ENCODE measurements at regions not wholly inside any gene's neighbourhood (a gene's known extent, or its start where the extent isn't known, plus 50 kb on each side); places are given as distances from the start of the nearest gene placed in this dataset.
"Not testable (repeated sequence)": the region's sequence is repeated elsewhere in the genome, so short reads cannot be mapped to it uniquely, and the experiment has no call there.

DNA sequence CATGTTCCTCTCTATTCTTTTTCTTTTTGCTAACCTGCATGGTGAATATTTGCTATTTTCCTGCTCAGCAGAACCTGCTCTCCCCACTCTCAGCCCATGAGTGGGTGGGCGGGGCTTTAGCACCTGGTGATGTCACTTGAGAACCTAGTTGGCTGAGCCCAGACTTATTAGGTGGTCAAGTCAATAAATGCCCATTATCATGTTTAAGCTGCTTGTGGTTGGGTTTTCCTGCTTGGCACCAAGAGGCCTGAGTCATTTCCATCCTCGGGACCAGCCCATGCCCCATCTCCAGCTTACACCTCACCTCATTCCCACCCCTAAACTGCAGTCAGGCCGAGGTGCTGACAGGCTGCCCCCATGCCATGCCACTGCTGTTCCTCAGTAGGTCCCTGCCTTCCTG lies 226.6 kb downstream of the ANKRD30B start:
- no peak overlapping the region for H3K4me2 ChIP-seq (ENCODE audit: low read depth, low read length, poor library complexity, severe bottlenecking)
- no peaks in the 10 kb centered on the region for H3K9me2 ChIP-seq (replicated peaks; ENCODE audit: insufficient read depth, low read length)
- no peaks in the 10 kb centered on the region for H3K4me1 ChIP-seq (ENCODE audit: low read length)
- H2AFZ ChIP-seq (ENCODE audit: low read length): no peak overlapping the region
- no peak overlapping the region for H3K27ac ChIP-seq (ENCODE audit: low read length)
- H3K9ac ChIP-seq (ENCODE audit: low read length): no peak overlapping the region
- H3K36me3 ChIP-seq (ENCODE audit: insufficient read depth, low read length): no peaks in the 10 kb centered on the region
- H3K9me3 ChIP-seq (ENCODE audit: low read length): no peaks in the 10 kb centered on the region
- no peaks in the 10 kb centered on the region for H4K20me1 ChIP-seq (ENCODE audit: insufficient read depth, low read depth, low read length)
- H3K4me3 ChIP-seq (ENCODE audit: low read length): no peak overlapping the region
- no peaks in the 10 kb centered on the region for H3K79me2 ChIP-seq (ENCODE audit: low read length)
- DNase-seq: no peak
- no peaks in the 10 kb centered on the region for H3K27me3 ChIP-seq (ENCODE audit: low read length)

DNA sequence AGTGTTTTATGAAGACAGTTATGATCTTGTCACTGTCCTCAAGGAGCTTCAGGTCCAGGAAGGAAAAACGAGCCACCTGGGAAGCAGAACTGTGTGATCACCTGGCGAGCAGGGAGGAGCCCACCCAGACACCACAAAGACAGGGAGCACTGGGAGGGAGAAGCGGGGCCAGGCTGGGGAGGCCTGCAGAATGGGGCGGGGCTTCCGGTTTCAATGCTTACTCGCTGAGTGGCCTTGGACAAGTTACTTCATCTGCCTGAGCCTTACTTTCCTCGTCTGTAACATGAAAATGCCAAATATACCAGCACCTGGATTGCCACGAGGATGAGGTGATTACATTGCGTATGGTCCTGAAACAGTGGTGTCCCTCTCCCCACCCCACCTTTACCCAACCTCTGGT lies 227.5 kb downstream of the ANKRD30B start:
- H4K20me1 ChIP-seq (ENCODE audit: insufficient read depth, low read depth, low read length): no peaks in the 10 kb centered on the region
- no peak overlapping the region for H3K27ac ChIP-seq (ENCODE audit: low read length)
- no peaks in the 10 kb centered on the region for H3K4me1 ChIP-seq (ENCODE audit: low read length)
- no peak overlapping the region for H2AFZ ChIP-seq (ENCODE audit: low read length)
- H3K36me3 ChIP-seq (ENCODE audit: insufficient read depth, low read length): no peaks in the 10 kb centered on the region
- H3K9ac ChIP-seq (ENCODE audit: low read length): no peak overlapping the region
- no peak overlapping the region for H3K4me2 ChIP-seq (ENCODE audit: low read depth, low read length, poor library complexity, severe bottlenecking)
- no peaks in the 10 kb centered on the region for H3K9me3 ChIP-seq (ENCODE audit: low read length)
- H3K27me3 ChIP-seq (ENCODE audit: low read length): no peaks in the 10 kb centered on the region
- no peak overlapping the region for H3K4me3 ChIP-seq (ENCODE audit: low read length)
- DNase-seq: no peak
- H3K79me2 ChIP-seq (ENCODE audit: low read length): no peaks in the 10 kb centered on the region
- no peaks in the 10 kb centered on the region for H3K9me2 ChIP-seq (replicated peaks; ENCODE audit: insufficient read depth, low read length)

DNA sequence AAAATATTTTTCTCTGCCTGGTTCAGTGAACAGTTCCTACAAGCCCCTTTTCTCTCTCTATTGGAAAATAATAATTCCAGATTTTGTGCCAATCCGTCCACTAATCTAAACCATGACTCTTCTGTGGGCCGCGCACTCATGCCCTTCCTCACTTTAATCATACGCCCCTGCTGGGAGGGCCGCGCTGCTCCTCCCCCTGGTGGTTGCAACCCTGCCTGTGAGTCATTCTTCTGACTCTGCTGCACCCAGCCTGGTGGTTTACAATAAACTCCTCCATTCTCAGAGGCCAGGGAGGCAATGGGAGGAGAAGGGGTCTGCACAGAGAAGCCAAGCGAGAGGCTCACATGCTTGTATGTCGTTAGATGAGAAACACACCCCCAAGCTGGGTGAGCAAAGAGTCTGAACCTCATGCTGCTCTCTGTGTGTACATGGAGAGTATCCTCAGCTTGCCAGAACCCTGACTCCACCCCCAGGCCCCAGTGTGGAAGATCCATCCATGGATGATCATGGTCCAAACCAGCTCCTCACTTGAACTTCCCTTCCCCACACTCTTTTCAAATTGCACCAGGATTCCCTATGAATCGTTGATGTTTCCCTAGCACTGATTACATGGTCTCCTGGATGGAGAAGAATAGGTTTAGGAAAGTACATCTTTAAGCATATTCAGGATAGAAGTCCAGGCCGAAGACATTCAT lies 228.9 kb downstream of the ANKRD30B start:
- Histone ChIP-seq H3K36me3 (ENCODE audit: insufficient read depth, low read length) (no peaks in the 10 kb centered on the region), H3K9me3 (ENCODE audit: low read length) (no peaks in the 10 kb centered on the region), H3K4me3 (ENCODE audit: low read length) (no peak overlapping the region), H3K9ac (ENCODE audit: low read length) (no peak overlapping the region), H2AFZ (ENCODE audit: low read length) (no peak overlapping the region), H3K4me1 (ENCODE audit: low read length) (no peaks in the 10 kb centered on the region), H3K9me2 (replicated peaks; ENCODE audit: insufficient read depth, low read length) (no peaks in the 10 kb centered on the region), H3K27me3 (ENCODE audit: low read length) (no peaks in the 10 kb centered on the region), H3K27ac (ENCODE audit: low read length) (no peak overlapping the region), H3K4me2 (ENCODE audit: low read depth, low read length, poor library complexity, severe bottlenecking) (no peak overlapping the region), H4K20me1 (ENCODE audit: insufficient read depth, low read depth, low read length) (no peaks in the 10 kb centered on the region), H3K79me2 (ENCODE audit: low read length) (no peaks in the 10 kb centered on the region)
- no peak for DNase-seq

- Histone ChIP-seq H2AFZ (ENCODE audit: low read length) (no peak overlapping the region), H3K27ac (ENCODE audit: low read length) (no peak overlapping the region), H3K27me3 (ENCODE audit: low read length) (no peaks in the 10 kb centered on the region), H4K20me1 (ENCODE audit: insufficient read depth, low read depth, low read length) (no peaks in the 10 kb centered on the region), H3K9me2 (replicated peaks; ENCODE audit: insufficient read depth, low read length) (no peaks in the 10 kb centered on the region), H3K4me1 (ENCODE audit: low read length) (no peaks in the 10 kb centered on the region), H3K79me2 (ENCODE audit: low read length) (no peaks in the 10 kb centered on the region), H3K4me3 (ENCODE audit: low read length) (no peak overlapping the region), H3K4me2 (ENCODE audit: low read depth, low read length, poor library complexity, severe bottlenecking) (no peak overlapping the region), H3K36me3 (ENCODE audit: insufficient read depth, low read length) (no peaks in the 10 kb centered on the region), H3K9me3 (ENCODE audit: low read length) (no peaks in the 10 kb centered on the region), H3K9ac (ENCODE audit: low read length) (no peak overlapping the region)
- no peak for DNase-seq
Measured at GRCh38 chr18:14978191-14978590, 230.2 kb downstream of the ANKRD30B start.

GRCh38 chr18:14978962-14979535 lies 231.1 kb downstream of the ANKRD30B start:
- Histone ChIP-seq H3K79me2 (ENCODE audit: low read length) (no peaks in the 10 kb centered on the region), H3K27me3 (ENCODE audit: low read length) (no peaks in the 10 kb centered on the region), H3K9ac (ENCODE audit: low read length) (no peak overlapping the region), H3K9me2 (replicated peaks; ENCODE audit: insufficient read depth, low read length) (no peaks in the 10 kb centered on the region), H3K4me2 (ENCODE audit: low read depth, low read length, poor library complexity, severe bottlenecking) (no peak overlapping the region), H3K27ac (ENCODE audit: low read length) (no peak overlapping the region), H3K4me1 (ENCODE audit: low read length) (no peaks in the 10 kb centered on the region), H2AFZ (ENCODE audit: low read length) (no peak overlapping the region), H3K36me3 (ENCODE audit: insufficient read depth, low read length) (no peaks in the 10 kb centered on the region), H3K9me3 (ENCODE audit: low read length) (no peaks in the 10 kb centered on the region), H3K4me3 (ENCODE audit: low read length) (no peak overlapping the region), H4K20me1 (ENCODE audit: insufficient read depth, low read depth, low read length) (no peaks in the 10 kb centered on the region)
- DNase-seq: peak; percentile 76

DNA sequence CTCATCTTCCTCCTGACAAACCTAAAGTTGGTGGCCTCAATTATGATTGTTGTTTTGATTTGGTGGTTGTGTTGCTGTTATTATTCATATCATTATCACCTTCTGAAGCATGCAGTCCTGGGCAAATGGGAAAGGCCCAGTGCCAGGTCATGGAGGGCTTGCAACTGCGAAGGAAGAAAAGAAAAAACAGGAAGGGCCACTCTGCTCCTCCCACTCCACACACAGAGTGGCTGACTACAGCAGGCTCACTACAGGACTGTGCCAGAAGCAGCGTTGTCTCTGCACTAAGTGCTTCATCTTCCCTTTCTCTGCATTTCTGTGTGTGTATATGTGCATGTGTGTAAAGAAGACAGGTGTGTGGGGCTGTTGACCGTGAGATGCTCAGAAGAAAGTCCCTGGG lies 231.9 kb downstream of the ANKRD30B start:
- Histone ChIP-seq H3K27ac (ENCODE audit: low read length) (no peak overlapping the region), H3K9me2 (replicated peaks; ENCODE audit: insufficient read depth, low read length) (no peaks in the 10 kb centered on the region), H3K79me2 (ENCODE audit: low read length) (no peaks in the 10 kb centered on the region), H4K20me1 (ENCODE audit: insufficient read depth, low read depth, low read length) (no peaks in the 10 kb centered on the region), H3K36me3 (ENCODE audit: insufficient read depth, low read length) (no peaks in the 10 kb centered on the region), H3K4me1 (ENCODE audit: low read length) (no peaks in the 10 kb centered on the region), H3K4me3 (ENCODE audit: low read length) (no peak overlapping the region), H2AFZ (ENCODE audit: low read length) (no peak overlapping the region), H3K4me2 (ENCODE audit: low read depth, low read length, poor library complexity, severe bottlenecking) (no peak overlapping the region), H3K9ac (ENCODE audit: low read length) (no peak overlapping the region), H3K9me3 (ENCODE audit: low read length) (no peaks in the 10 kb centered on the region), H3K27me3 (ENCODE audit: low read length) (no peaks in the 10 kb centered on the region)
- no peak for DNase-seq

DNA sequence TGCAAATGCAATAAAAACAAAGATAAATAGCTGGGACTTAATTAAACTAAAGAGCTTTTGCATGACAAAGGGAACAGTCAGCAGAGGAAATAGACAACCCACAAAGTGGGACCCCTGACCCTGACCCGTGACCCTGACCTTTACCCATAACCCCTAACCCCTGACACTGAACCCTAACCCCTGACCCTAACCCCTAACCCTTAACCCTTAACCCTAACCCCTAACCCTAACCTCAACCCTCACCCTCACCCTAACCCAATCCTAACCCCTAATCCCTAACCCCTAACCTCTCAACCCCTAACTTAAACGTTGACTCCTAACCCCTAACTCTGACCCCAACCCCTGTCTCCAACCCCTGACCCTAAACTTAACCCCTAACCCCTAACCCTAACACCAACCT lies 236.6 kb downstream of the ANKRD30B start:
- DNase-seq: not testable (repeated sequence)

DNA sequence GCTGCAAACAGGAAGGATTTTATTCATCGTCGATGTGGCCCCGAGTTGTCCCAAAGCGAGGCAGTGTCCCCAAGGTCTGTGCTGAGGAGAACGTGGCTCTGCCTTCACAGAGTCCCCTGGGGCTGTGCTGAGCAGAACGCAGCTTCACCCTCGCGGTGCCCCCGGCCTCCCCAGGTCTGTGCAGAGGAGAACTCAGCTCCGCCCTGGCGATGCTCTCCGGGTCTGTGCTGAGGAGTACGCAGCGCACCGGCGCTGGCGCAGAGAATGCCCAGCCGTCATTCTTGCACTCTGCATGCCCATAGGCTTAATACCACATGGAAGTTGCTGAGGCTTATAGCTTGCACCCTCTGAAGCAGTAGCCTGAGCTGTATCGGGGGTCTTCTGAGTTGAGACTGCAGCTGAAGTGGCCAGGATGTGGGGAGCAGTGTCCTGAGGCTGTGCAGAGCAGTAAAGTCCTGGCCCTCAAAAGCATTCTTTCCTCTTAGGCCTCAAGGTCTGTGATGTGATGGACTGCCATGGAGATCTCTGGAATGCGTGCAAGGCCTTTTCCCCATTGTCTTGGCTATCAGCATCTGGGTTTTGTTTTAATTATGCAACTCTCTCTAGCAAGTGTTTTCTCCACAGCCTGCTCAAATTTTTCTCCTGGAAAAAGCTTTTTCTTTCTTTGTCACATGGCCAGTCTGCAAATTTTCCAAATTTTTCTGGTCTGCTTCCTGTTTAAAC lies 237.5 kb downstream of the ANKRD30B start:
- not testable (repeated sequence) for H2AFZ ChIP-seq (ENCODE audit: low read length); H4K20me1 ChIP-seq (ENCODE audit: insufficient read depth, low read depth, low read length); H3K4me1 ChIP-seq (ENCODE audit: low read length); H3K9ac ChIP-seq (ENCODE audit: low read length); H3K4me3 ChIP-seq (ENCODE audit: low read length); H3K27ac ChIP-seq (ENCODE audit: low read length); H3K9me3 ChIP-seq (ENCODE audit: low read length); DNase-seq; H3K79me2 ChIP-seq (ENCODE audit: low read length); H3K36me3 ChIP-seq (ENCODE audit: insufficient read depth, low read length); H3K27me3 ChIP-seq (ENCODE audit: low read length); H3K9me2 ChIP-seq (replicated peaks; ENCODE audit: insufficient read depth, low read length); H3K4me2 ChIP-seq (ENCODE audit: low read depth, low read length, poor library complexity, severe bottlenecking)

More for the DNA sequence above, 236.6 kb downstream of the ANKRD30B start:
- not testable (repeated sequence) for H3K9me3 ChIP-seq (ENCODE audit: low read length); H3K27ac ChIP-seq (ENCODE audit: low read length); H3K4me3 ChIP-seq (ENCODE audit: low read length); H3K27me3 ChIP-seq (ENCODE audit: low read length); H3K79me2 ChIP-seq (ENCODE audit: low read length); H3K36me3 ChIP-seq (ENCODE audit: insufficient read depth, low read length); H2AFZ ChIP-seq (ENCODE audit: low read length); H3K4me1 ChIP-seq (ENCODE audit: low read length); H3K4me2 ChIP-seq (ENCODE audit: low read depth, low read length, poor library complexity, severe bottlenecking); H4K20me1 ChIP-seq (ENCODE audit: insufficient read depth, low read depth, low read length); H3K9me2 ChIP-seq (replicated peaks; ENCODE audit: insufficient read depth, low read length); H3K9ac ChIP-seq (ENCODE audit: low read length)
